Lower lobe of right lung (tissue), 2 donors: ENCODE measurements at regions not wholly inside any gene's neighbourhood (a gene's known extent, or its start where the extent isn't known, plus 50 kb on each side); places are given as distances from the start of the nearest gene placed in this dataset.

Experiments
- ATAC-seq, 2 donors: fragments of 200-7000 bp; cut with Tn5 transposase; one replicate each; pipeline ENCODE4 v1.9.1; 2020 to 2022; ENCODE audit warnings: mild to moderate bottlenecking in 2 of 2, moderate library complexity in 2 of 2
- DNase-seq: peaks from one replicate; pipeline ENCODE4 v3.0.0-alpha.2; 2020
- H3K27ac ChIP-seq: fragments of 200-600 bp; one replicate; pipeline ENCODE4 v1.8.0; 2022
- H3K27me3 ChIP-seq: fragments of 200-600 bp; one replicate; pipeline ENCODE4 v1.8.0; 2022; ENCODE audit warnings: low read depth
- H3K36me3 ChIP-seq: fragments of 200-600 bp; one replicate; pipeline ENCODE4 v1.8.0; 2022; ENCODE audit warnings: mild to moderate bottlenecking
- H3K4me1 ChIP-seq: fragments of 200-600 bp; one replicate; pipeline ENCODE4 v1.8.0; 2022
- H3K4me3 ChIP-seq: fragments of 200-600 bp; one replicate; pipeline ENCODE4 v1.8.0; 2022; ENCODE audit warnings: mild to moderate bottlenecking
- H3K9me3 ChIP-seq: fragments of 200-600 bp; one replicate; pipeline ENCODE4 v1.8.0; 2022
- CTCF ChIP-seq: fragments of 200-600 bp; IDR thresholded peaks from one replicate; pipeline ENCODE4 v1.8.0; 2022; ENCODE audit warnings: antibody characterized with exemption, mild to moderate bottlenecking
- intact Hi-C: fragments of 100-400 bp; cut with DNase I; formaldehyde crosslinking; loops from one replicate; pipeline ENCODE4 v1.11.0; 2022
- donor health status: DM: no; HTN: yes; CAD: no; lungs with severe emphysema.

- no peak for ATAC-seq
- Histone ChIP-seq H3K27ac (no peak overlapping the region), H3K9me3 (peaks cover 15% of the 10 kb centered on the region), H3K4me3 (no peak overlapping the region), H3K4me1 (no peaks in the 10 kb centered on the region), H3K36me3 (no peaks in the 10 kb centered on the region), H3K27me3 (no peaks in the 10 kb centered on the region)
- intact Hi-C loops: no loop called here
- no peak for DNase-seq
- no peak for TF ChIP-seq CTCF
Measured at GRCh38 chr5:116343961-116344360, 230.7 kb downstream of the SEMA6A start.
